ENCODE measurements at regions not wholly inside any gene's neighbourhood (a gene's known extent, or its start where the extent isn't known, plus 50 kb on each side); places are given as distances from the start of the nearest gene placed in this dataset.

DNA sequence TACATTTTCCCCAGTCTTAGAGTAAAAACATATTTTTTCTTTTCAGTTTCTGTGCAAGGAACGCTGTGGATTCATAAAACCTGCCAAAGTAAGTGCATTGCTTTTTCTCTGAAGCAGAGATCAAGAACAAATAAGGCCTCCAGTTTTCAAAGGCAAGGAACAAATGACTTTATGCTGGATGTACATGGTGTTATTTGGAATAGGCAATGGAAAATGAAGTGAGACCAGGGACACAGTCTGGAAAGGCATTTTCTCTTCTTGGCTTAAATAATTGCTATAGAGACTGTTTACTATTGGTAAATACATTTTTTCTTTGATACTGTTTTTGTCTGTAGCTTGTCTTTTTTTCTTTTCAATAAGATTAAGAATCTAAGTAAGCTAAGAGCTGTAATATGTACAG, 725.9 kb upstream of the MDGA2 start:
- DNase-seq (ENCODE audit: low read depth): no peak
- H3K4me3 ChIP-seq (ENCODE audit: low read depth, low read length): no peak overlapping the region

DNA sequence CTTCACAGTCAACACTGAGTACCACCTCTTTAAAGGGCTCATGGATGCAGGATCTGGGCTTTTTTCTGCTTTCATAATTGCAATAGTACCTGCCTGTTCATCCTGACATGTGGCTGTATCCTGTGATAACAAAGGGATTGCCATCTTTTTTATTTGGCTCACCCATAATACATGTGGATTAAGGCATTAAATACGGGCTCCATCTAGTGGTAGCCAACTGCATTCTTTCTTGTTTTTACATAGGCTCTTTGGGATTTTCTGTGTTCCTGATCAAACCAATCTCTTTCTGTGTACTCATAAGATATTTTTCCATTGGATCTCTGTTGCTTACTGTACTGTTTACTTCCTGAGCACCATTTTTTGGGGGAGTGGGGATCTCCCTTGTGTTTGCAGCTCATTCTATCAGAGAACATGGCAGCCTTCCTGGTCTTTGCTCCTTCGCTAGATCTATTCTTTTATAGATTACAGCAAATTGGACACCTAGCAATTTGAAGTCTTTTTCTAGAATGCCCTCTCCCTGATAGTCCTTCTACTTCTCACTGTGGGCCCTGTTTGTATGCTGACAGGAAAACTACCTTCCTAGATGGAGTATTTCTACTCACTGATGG, 723.4 kb upstream of the MDGA2 start:
- TF ChIP-seq, protein P1, sequence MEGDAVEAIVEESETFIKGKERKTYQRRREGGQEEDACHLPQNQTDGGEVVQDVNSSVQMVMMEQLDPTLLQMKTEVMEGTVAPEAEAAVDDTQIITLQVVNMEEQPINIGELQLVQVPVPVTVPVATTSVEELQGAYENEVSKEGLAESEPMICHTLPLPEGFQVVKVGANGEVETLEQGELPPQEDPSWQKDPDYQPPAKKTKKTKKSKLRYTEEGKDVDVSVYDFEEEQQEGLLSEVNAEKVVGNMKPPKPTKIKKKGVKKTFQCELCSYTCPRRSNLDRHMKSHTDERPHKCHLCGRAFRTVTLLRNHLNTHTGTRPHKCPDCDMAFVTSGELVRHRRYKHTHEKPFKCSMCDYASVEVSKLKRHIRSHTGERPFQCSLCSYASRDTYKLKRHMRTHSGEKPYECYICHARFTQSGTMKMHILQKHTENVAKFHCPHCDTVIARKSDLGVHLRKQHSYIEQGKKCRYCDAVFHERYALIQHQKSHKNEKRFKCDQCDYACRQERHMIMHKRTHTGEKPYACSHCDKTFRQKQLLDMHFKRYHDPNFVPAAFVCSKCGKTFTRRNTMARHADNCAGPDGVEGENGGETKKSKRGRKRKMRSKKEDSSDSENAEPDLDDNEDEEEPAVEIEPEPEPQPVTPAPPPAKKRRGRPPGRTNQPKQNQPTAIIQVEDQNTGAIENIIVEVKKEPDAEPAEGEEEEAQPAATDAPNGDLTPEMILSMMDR (IDR thresholded peaks at IDR 0.05; ENCODE audit: insufficient read depth, low read depth, low read length, missing control alignments): peak; percentile 52
- no peak overlapping the region for H3K4me3 ChIP-seq (ENCODE audit: low read depth, low read length)
- DNase-seq (ENCODE audit: low read depth): peak; percentile 14

More for the DNA sequence above, 725.9 kb upstream of the MDGA2 start:
- TF ChIP-seq, protein P1 (IDR thresholded peaks at IDR 0.05; ENCODE audit: insufficient read depth, low read depth, low read length, missing control alignments): no peak

DNA sequence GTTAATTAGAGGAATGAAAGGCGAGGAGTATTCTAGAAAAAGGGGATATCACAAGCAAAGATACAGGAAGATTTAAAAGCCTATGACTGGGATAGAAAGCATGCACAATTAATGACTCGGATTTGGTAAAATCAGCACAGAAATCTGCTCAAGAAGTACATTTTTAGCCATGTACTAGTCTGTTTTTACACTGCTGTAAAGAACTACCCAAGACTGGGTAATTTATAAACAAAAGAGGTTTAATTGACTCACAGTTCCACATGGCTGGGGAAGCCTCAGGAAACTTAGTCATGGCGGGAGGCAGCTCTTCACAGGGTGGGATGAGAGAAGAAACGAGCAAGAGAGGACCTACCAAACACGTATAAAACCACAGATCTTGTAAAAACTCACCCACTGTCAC, 716.3 kb upstream of the MDGA2 start:
- H3K4me3 ChIP-seq (ENCODE audit: low read depth, low read length): no peak overlapping the region
- no peak for DNase-seq (ENCODE audit: low read depth)
- TF ChIP-seq, protein P1 (IDR thresholded peaks at IDR 0.05; ENCODE audit: insufficient read depth, low read depth, low read length, missing control alignments): no peak

DNA sequence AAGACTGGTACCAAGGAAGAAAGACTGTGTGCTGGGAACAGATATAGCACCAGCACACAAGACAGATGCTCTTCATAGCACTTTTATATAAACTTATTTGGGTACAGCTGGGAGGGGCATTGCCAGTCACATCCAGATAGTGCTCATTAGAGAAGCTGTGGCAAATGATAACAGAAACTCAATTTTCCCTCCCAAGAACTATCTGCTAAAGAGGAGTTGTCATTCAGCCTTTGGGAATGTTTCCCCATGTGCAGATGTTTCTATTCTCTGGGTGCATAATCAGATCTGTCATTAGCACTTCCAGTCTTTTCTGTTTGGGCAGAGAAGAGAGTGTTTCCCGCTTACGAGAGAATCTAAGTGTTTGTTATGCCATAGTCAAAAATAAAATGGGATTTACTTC, 714.9 kb upstream of the MDGA2 start:
- H3K4me3 ChIP-seq (ENCODE audit: low read depth, low read length): no peak overlapping the region
- DNase-seq (ENCODE audit: low read depth): no peak
- TF ChIP-seq, protein P1 (IDR thresholded peaks at IDR 0.05; ENCODE audit: insufficient read depth, low read depth, low read length, missing control alignments): no peak

DNA sequence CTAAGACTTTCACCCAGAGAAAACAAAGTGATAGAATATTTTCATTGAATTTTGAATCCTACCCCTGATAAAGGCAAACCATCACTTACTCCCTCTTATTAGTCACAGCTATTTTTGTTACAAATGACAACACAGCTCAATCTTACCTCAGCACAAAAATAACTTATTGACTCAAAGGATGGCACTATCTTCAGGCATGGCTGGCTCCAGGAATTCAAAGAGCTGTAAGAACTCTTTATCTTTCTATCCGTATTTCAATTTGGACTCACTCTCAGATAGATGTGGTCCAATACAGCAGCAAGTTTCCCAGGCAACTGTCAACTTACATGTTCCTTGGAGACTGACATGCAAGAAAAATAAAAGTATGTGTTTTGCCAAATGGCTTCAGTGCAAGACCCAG, 709.4 kb upstream of the MDGA2 start:
- TF ChIP-seq, protein P1 (IDR thresholded peaks at IDR 0.05; ENCODE audit: insufficient read depth, low read depth, low read length, missing control alignments): no peak
- no peak overlapping the region for H3K4me3 ChIP-seq (ENCODE audit: low read depth, low read length)
- DNase-seq (ENCODE audit: low read depth): no peak

DNA sequence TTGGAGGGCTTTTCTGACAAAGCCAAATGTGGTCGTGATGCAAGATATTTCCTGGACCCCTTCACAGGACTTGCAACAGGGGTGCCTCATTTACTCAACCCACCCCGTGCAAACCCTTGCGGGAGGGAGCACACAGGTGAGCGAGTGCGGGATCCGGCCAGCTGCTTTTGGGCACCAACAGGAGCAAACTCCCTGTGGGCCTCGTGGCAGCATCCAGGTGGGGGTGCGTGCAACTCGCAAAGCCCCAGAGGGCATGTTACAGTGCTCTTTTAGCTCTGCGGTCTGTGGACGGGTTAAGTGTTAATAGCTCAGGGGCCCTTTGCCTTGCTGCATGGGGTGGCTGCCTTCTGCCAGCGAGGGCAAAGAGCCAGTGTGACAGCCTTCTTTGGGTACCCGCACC, 707.6 kb upstream of the MDGA2 start:
- H3K4me3 ChIP-seq (ENCODE audit: low read depth, low read length): no peak overlapping the region
- no peak for DNase-seq (ENCODE audit: low read depth)
- TF ChIP-seq, protein P1 (IDR thresholded peaks at IDR 0.05; ENCODE audit: insufficient read depth, low read depth, low read length, missing control alignments): no peak

DNA sequence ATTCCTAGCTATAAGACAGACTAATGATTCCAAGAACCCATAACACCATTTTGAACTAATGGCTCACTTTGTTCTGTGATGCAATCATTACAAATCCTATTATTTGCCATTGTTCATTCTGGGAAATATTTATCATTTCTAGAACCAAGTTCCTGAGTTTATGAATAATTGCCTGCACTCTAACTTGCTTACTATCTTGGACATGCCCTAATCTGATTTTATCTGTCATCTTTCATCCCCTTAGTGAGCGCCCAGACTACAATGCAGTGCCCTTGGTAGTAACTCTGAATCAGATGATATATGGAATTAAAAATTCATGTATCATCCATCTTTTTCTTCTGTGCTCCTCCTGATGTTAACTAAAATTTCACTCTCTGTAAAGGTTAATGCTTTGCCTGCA, 703.1 kb upstream of the MDGA2 start:
- TF ChIP-seq, protein P1 (IDR thresholded peaks at IDR 0.05; ENCODE audit: insufficient read depth, low read depth, low read length, missing control alignments): no peak
- no peak overlapping the region for H3K4me3 ChIP-seq (ENCODE audit: low read depth, low read length)
- no peak for DNase-seq (ENCODE audit: low read depth)
